ENCODE measurements at regions not wholly inside any gene's neighbourhood (a gene's known extent, or its start where the extent isn't known, plus 50 kb on each side); places are given as distances from the start of the nearest gene placed in this dataset.

GRCh38 chrX:140848800-140849199 is 139.2 kb downstream of the LINC00632 start:
- Histone ChIP-seq H3K4me1 (replicated peaks in 1 of 2) (no peaks in the 10 kb centered on the region), H3K4me3 (no peak overlapping the region), H3K27ac (no peak overlapping the region)
- ATAC-seq (replicated peaks in 6 of 8): no peak
- in situ Hi-C loops (cut with MboI; ENCODE audit: low pct_unique_long_range_greater_than_20kb in 2 of 9, low sequenced_read_pairs in 9 of 9, unreplicated experiment in 9 of 9): no loop called here
- 4 to 100% (median 80%) methylated on average over 1 to 5 of the region's 5 CpGs; no CpG with 5 or more reads in 1 of the 10 experiments for WGBS, 10 experiments

GRCh38 chrX:140860718-140861117 is 141.7 kb upstream of the SPANXB1 start:
- no peak overlapping the region for H3K27ac ChIP-seq
- 67% methylated on average over 4 of the region's 9 CpGs; no CpG with 5 or more reads in 9 of the 10 experiments for WGBS, 10 experiments
- no peaks in the 10 kb centered on the region for H3K4me1 ChIP-seq (replicated peaks in 1 of 2)
- in situ Hi-C loops (cut with MboI; ENCODE audit: low pct_unique_long_range_greater_than_20kb in 2 of 9, low sequenced_read_pairs in 9 of 9, unreplicated experiment in 9 of 9): no loop called here
- no peak overlapping the region for H3K4me3 ChIP-seq
- ATAC-seq (replicated peaks in 6 of 8): no peak

- in situ Hi-C loops (cut with MboI; ENCODE audit: low pct_unique_long_range_greater_than_20kb in 2 of 9, low sequenced_read_pairs in 9 of 9, unreplicated experiment in 9 of 9): no loop called here
- 0 to 92% (median 71%) methylated on average over 1 of the region's 1 CpG; no CpG with 5 or more reads in 3 of the 10 experiments for WGBS, 10 experiments
Observed at GRCh38 chrX:140866446-140866845, 135.9 kb upstream of the SPANXB1 start.

GRCh38 chrX:140912606-140913005 is 89.8 kb upstream of the SPANXB1 start:
- in situ Hi-C loops (cut with MboI; ENCODE audit: low pct_unique_long_range_greater_than_20kb in 2 of 9, low sequenced_read_pairs in 9 of 9, unreplicated experiment in 9 of 9): no loop called here
- ATAC-seq (replicated peaks in 6 of 8): no peak
- Histone ChIP-seq H3K4me1 (replicated peaks in 1 of 2) (peaks cover 0 to 2% of the 10 kb centered on the region in 2 donors), H3K27ac (no peak overlapping the region), H3K4me3 (no peak overlapping the region)

More at GRCh38 chrX:140866446-140866845, 135.9 kb upstream of the SPANXB1 start:
- ATAC-seq (replicated peaks in 6 of 8): no peak
- H3K27ac ChIP-seq: no peak overlapping the region
- H3K4me1 ChIP-seq (replicated peaks in 1 of 2): no peaks in the 10 kb centered on the region
- no peak overlapping the region for H3K4me3 ChIP-seq

- in situ Hi-C loops (cut with MboI; ENCODE audit: low pct_unique_long_range_greater_than_20kb in 2 of 9, low sequenced_read_pairs in 9 of 9, unreplicated experiment in 9 of 9): no loop called here
- Histone ChIP-seq H3K4me3 (no peak overlapping the region), H3K4me1 (replicated peaks in 1 of 2) (peaks cover 0 to 2% of the 10 kb centered on the region in 2 donors), H3K27ac (no peak overlapping the region)
- ATAC-seq (replicated peaks in 6 of 8): no peak
- 30 to 100% (median 80%) methylated on average over 1 to 3 of the region's 3 CpGs; no CpG with 5 or more reads in 3 of the 10 experiments for WGBS, 10 experiments
Observed at GRCh38 chrX:140913802-140914501, 88.4 kb upstream of the SPANXB1 start.

GRCh38 chrX:140916872-140917271 is 85.5 kb upstream of the SPANXB1 start:
- ATAC-seq (replicated peaks in 6 of 8): no peak
- Histone ChIP-seq H3K4me1 (replicated peaks in 1 of 2) (peaks cover 0 to 2% of the 10 kb centered on the region in 2 donors), H3K27ac (no peak overlapping the region), H3K4me3 (no peak overlapping the region)
- WGBS, 10 experiments: 0 to 86% (median 55%) methylated on average over 1 of the region's 1 CpG; no CpG with 5 or more reads in 7 of the 10 experiments
- in situ Hi-C loops (cut with MboI; ENCODE audit: low pct_unique_long_range_greater_than_20kb in 2 of 9, low sequenced_read_pairs in 9 of 9, unreplicated experiment in 9 of 9): no loop called here

GRCh38 chrX:140917354-140918115 is 84.9 kb upstream of the SPANXB1 start:
- 48 to 100% (median 100%) methylated on average over 1 to 4 of the region's 4 CpGs; no CpG with 5 or more reads in 5 of the 10 experiments for WGBS, 10 experiments
- Histone ChIP-seq H3K27ac (no peak overlapping the region), H3K4me1 (replicated peaks in 1 of 2) (peaks cover 0 to 2% of the 10 kb centered on the region in 2 donors), H3K4me3 (no peak overlapping the region)
- ATAC-seq (replicated peaks in 6 of 8): no peak
- in situ Hi-C loops (cut with MboI; ENCODE audit: low pct_unique_long_range_greater_than_20kb in 2 of 9, low sequenced_read_pairs in 9 of 9, unreplicated experiment in 9 of 9): no loop called here

GRCh38 chrX:140918398-140919038 is 83.9 kb upstream of the SPANXB1 start:
- Histone ChIP-seq H3K4me3 (no peak overlapping the region), H3K4me1 (replicated peaks in 1 of 2) (no peaks in the 10 kb centered on the region), H3K27ac (no peak overlapping the region)
- whole genome bisulfite sequencing, 10 experiments: 6 to 100% (median 14%) methylated on average over 1 to 8 of the region's 14 CpGs; no CpG with 5 or more reads in 4 of the 10 experiments
- in situ Hi-C loops (cut with MboI; ENCODE audit: low pct_unique_long_range_greater_than_20kb in 2 of 9, low sequenced_read_pairs in 9 of 9, unreplicated experiment in 9 of 9): no loop called here
- ATAC-seq (replicated peaks in 6 of 8): peak; percentile 42 to 88 (median 70)

GRCh38 chrX:140920416-140920815 is 82.0 kb upstream of the SPANXB1 start:
- WGBS, 10 experiments: 52 to 100% (median 94%) methylated on average over 1 to 5 of the region's 5 CpGs; no CpG with 5 or more reads in 6 of the 10 experiments
- Histone ChIP-seq H3K27ac (no peak overlapping the region), H3K4me3 (no peak overlapping the region), H3K4me1 (replicated peaks in 1 of 2) (no peaks in the 10 kb centered on the region)
- in situ Hi-C loops (cut with MboI; ENCODE audit: low pct_unique_long_range_greater_than_20kb in 2 of 9, low sequenced_read_pairs in 9 of 9, unreplicated experiment in 9 of 9): no loop called here
- no peak for ATAC-seq (replicated peaks in 6 of 8)

GRCh38 chrX:140923118-140923517 is 79.3 kb upstream of the SPANXB1 start:
- Histone ChIP-seq H3K4me3 (no peak overlapping the region), H3K27ac (no peak overlapping the region), H3K4me1 (replicated peaks in 1 of 2) (no peaks in the 10 kb centered on the region)
- 13 to 43% methylated on average over 2 to 3 of the region's 4 CpGs; no CpG with 5 or more reads in 8 of the 10 experiments for WGBS, 10 experiments
- in situ Hi-C loops (cut with MboI; ENCODE audit: low pct_unique_long_range_greater_than_20kb in 2 of 9, low sequenced_read_pairs in 9 of 9, unreplicated experiment in 9 of 9): no loop called here
- no peak for ATAC-seq (replicated peaks in 6 of 8)

GRCh38 chrX:140928739-140929138 is 73.7 kb upstream of the SPANXB1 start:
- in situ Hi-C loops (cut with MboI; ENCODE audit: low pct_unique_long_range_greater_than_20kb in 2 of 9, low sequenced_read_pairs in 9 of 9, unreplicated experiment in 9 of 9): no loop called here
- H3K4me1 ChIP-seq (replicated peaks in 1 of 2): no peaks in the 10 kb centered on the region
- H3K4me3 ChIP-seq: no peak overlapping the region
- H3K27ac ChIP-seq: no peak overlapping the region
- 19 to 100% (median 40%) methylated on average over 1 to 3 of the region's 3 CpGs; no CpG with 5 or more reads in 5 of the 10 experiments for WGBS, 10 experiments
- ATAC-seq (replicated peaks in 6 of 8): peak in 1 of 8 experiments; percentile 22

GRCh38 chrX:140933016-140933415 is 69.4 kb upstream of the SPANXB1 start:
- ATAC-seq (replicated peaks in 6 of 8): peak in 1 of 8 experiments; percentile 36
- 17 to 67% (median 39%) methylated on average over 1 to 3 of the region's 3 CpGs; no CpG with 5 or more reads in 7 of the 10 experiments for WGBS, 10 experiments

More at GRCh38 chrX:140933016-140933415, 69.4 kb upstream of the SPANXB1 start:
- H3K4me3 ChIP-seq: no peak overlapping the region
- in situ Hi-C loops (cut with MboI; ENCODE audit: low pct_unique_long_range_greater_than_20kb in 2 of 9, low sequenced_read_pairs in 9 of 9, unreplicated experiment in 9 of 9): no loop called here
- H3K27ac ChIP-seq: no peak overlapping the region
- H3K4me1 ChIP-seq (replicated peaks in 1 of 2): no peaks in the 10 kb centered on the region
